ENCODE measurements at regions not wholly inside any gene's neighbourhood (a gene's known extent, or its start where the extent isn't known, plus 50 kb on each side); places are given as distances from the start of the nearest gene placed in this dataset.

DNA sequence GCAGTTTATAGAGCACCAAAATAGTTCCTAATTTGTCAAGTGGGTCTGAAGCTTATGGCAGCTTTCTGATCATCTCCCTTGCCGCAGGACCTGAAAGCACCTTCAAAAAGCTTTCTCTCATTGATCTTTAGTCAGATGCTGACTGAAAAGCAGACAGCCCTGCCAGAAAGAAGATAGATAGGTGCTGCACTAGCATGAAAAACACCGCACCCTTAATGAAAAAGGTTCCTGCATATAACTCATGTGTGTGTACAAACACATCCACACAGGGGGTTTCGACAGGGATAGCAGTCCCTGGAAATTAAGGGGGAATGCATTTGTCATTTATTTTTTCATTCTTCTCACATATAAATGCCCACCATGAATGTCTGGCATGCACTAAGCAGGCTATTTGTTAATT, 361.7 kb upstream of the SNX7 start:
- TF ChIP-seq, protein P1, sequence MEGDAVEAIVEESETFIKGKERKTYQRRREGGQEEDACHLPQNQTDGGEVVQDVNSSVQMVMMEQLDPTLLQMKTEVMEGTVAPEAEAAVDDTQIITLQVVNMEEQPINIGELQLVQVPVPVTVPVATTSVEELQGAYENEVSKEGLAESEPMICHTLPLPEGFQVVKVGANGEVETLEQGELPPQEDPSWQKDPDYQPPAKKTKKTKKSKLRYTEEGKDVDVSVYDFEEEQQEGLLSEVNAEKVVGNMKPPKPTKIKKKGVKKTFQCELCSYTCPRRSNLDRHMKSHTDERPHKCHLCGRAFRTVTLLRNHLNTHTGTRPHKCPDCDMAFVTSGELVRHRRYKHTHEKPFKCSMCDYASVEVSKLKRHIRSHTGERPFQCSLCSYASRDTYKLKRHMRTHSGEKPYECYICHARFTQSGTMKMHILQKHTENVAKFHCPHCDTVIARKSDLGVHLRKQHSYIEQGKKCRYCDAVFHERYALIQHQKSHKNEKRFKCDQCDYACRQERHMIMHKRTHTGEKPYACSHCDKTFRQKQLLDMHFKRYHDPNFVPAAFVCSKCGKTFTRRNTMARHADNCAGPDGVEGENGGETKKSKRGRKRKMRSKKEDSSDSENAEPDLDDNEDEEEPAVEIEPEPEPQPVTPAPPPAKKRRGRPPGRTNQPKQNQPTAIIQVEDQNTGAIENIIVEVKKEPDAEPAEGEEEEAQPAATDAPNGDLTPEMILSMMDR (IDR thresholded peaks at IDR 0.05; ENCODE audit: low read depth, low read length) = no peak
- no peak overlapping the region for H3K4me3 ChIP-seq (ENCODE audit: low read depth, low read length)

DNA sequence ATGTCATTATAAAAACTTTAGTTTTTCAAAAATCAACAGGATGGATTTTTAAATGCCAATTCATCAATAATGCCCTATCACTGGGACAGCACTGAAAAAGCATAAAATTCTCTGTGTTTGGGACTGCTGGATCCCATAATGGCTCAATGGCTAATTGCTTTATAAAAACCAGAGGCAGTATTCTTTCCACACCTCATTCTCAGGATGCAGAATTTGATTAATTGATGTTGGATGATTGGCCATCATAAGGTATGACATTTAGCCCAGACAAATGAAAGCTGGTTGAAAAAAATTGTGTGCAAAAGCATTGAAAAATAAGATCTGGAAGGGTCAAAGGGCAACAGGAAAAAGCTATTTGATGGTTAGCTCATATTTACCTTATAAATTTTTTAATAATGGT, 362.2 kb upstream of the SNX7 start:
- no peak overlapping the region for H3K4me3 ChIP-seq (ENCODE audit: low read depth, low read length)
- TF ChIP-seq, protein P1 (IDR thresholded peaks at IDR 0.05; ENCODE audit: low read depth, low read length) = no peak

DNA sequence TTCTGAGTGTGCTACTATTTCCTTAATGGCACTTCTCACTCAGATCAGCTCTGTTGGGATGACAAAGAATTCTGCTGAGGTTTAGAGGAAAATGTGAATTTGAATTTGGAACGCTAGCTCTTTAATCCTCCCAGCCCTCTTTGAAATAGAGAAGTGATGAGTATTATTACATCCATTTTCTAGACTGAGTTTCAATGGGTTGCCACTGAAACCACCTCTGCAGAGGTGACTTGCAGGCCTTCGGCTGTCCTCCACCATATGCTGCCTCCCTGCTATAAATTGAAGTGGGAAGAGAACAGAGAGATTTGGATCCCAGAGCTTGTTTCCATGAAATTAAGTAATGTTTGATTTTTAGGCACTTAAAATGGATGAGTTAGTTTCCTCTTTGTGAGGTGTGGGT, 363.2 kb upstream of the SNX7 start:
- TF ChIP-seq, protein P1 (IDR thresholded peaks at IDR 0.05; ENCODE audit: low read depth, low read length) = no peak
- no peak overlapping the region for H3K4me3 ChIP-seq (ENCODE audit: low read depth, low read length)

DNA sequence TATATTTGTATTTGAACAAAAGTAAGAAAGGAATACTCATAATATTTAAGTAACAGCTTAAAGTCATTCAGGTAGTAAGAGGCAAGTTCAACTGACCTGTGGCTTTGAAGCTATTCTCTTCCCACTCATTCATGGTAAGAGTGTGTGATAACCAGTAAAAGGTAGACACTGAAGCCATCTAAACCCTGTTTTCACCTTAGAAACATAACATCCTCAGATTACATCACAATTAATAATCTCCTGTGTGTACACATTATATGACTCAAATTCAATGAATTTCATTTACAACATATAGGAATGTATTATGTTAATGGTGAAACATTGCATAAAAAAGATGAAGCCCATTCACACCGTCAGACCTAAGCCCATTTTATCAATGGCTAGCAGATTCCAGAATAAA, 364.8 kb upstream of the SNX7 start:
- TF ChIP-seq, protein P1 (IDR thresholded peaks at IDR 0.05; ENCODE audit: low read depth, low read length) = no peak
- H3K4me3 ChIP-seq (ENCODE audit: low read depth, low read length) = no peak overlapping the region

DNA sequence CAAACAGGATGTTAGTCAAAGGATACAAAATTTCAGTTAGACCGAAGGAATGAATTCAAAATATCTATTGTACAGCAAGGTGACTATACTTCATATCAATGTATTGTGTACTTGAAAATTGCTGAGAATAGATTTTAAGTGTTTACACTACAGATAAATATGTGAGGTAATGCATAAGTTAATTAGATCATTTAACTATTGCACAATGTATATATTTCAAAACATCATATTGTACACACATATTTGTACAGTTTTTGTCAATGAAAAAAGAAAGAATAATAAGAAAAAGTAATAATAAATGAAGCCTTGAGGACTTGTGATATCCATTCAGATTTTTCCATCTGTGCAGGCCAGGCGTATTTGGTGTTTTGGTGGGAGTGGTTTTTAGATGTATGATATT, 367.4 kb upstream of the SNX7 start:
- no peak overlapping the region for H3K4me3 ChIP-seq (ENCODE audit: low read depth, low read length)
- TF ChIP-seq, protein P1 (IDR thresholded peaks at IDR 0.05; ENCODE audit: low read depth, low read length) = no peak

DNA sequence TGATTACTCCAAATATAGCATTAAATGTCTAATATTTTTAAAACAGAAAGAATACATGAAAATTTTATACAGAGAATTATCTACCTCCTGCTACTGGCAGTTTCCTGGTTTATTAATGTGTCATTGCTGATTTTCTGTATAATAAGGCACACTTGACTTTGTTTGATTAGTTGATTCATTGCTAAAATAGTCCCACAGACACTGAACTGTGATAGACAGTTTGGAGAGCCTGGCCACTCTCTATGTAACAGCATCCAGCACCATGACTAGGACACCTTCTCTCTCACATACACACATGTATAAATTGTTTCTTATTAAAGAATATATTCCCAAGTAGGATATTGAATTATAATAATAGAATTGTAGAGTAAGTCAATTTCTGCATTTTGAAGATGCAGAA, 368.5 kb upstream of the SNX7 start:
- TF ChIP-seq, protein P1 (IDR thresholded peaks at IDR 0.05; ENCODE audit: low read depth, low read length) = no peak
- H3K4me3 ChIP-seq (ENCODE audit: low read depth, low read length) = no peak overlapping the region

DNA sequence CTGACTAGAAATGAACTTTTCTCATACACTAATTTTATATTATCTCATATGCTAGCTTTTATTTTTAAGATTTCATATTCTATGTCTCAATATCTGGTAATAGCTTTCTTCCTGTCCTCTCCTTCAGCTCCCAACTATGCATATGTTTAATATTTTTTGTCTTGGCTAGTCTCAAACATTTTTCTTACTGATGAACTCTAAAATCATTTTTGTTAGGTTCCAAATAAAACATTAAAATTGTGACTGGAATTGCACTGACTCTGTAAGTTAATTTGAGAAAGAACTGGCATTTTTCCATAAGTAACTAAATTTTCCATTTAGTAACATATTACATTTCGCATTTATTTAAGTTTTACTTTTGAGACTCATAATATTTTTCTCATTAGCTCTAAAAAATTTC, 368.5 kb upstream of the DPYD start:
- no peak overlapping the region for H3K4me3 ChIP-seq (ENCODE audit: low read depth, low read length)
- TF ChIP-seq, protein P1 (IDR thresholded peaks at IDR 0.05; ENCODE audit: low read depth, low read length) = no peak

Measured in WI38 (cell line).